Upper lobe of left lung (tissue), 4 donors: ENCODE measurements at regions not wholly inside any gene's neighbourhood (a gene's known extent, or its start where the extent isn't known, plus 50 kb on each side); places are given as distances from the start of the nearest gene placed in this dataset.

Experiments used
- CTCF ChIP-seq, 6 experiments: fragments of 450-650 bp in 4 of 6; fragments of 200-600 bp in 2 of 6; sonication (generic) in 2 of 6; IDR thresholded peaks; one replicate each; pipeline ENCODE4 v1.5.1; 2016 to 2019; ENCODE audit warnings: antibody characterized with exemption in 6 of 6
- EP300 ChIP-seq, 4 donors: sonication (generic); formaldehyde crosslinking; IDR thresholded peaks; one replicate each; pipeline ENCODE4 v1.5.1; 2017; ENCODE audit warnings: antibody characterized with exemption in 4 of 4, control low read depth in 2 of 4
- POLR2A ChIP-seq, 4 donors: fragments of 450-650 bp; IDR thresholded peaks; one replicate each; pipeline ENCODE4 v1.5.1; 2016 to 2017; ENCODE audit warnings: antibody characterized with exemption in 4 of 4, mild to moderate bottlenecking in 2 of 4
- POLR2AphosphoS5 ChIP-seq, 2 donors: sonication (generic); formaldehyde crosslinking; IDR thresholded peaks; one replicate each; pipeline ENCODE4 v1.5.1; 2017; ENCODE audit warnings: antibody characterized with exemption in 2 of 2

- TF ChIP-seq CTCF (IDR thresholded peaks at IDR 0.05) (no peak), POLR2A (IDR thresholded peaks at IDR 0.05) (no peak), EP300 (IDR thresholded peaks at IDR 0.05) (no peak), POLR2AphosphoS5 (IDR thresholded peaks at IDR 0.05) (no peak)
Measured at GRCh38 chr14:32022525-32022924, 54.6 kb upstream of the ARHGAP5 start.
